Rectal smooth muscle tissue (tissue), 1 donor: ENCODE measurements at regions not wholly inside any gene's neighbourhood (a gene's known extent, or its start where the extent isn't known, plus 50 kb on each side); places are given as distances from the start of the nearest gene placed in this dataset.
"Not testable (repeated sequence)": the region's sequence is repeated elsewhere in the genome, so short reads cannot be mapped to it uniquely, and the experiment has no call there.

Experiments used
- H3K27ac ChIP-seq: one replicate; pipeline ENCODE4 v1.7.0; 2013; ENCODE audit warnings: low read depth, low read length, inconsistent platforms
- H3K27me3 ChIP-seq: one replicate; pipeline ENCODE4 v1.7.0; 2013; ENCODE audit warnings: low read length; ENCODE audit not compliant: control insufficient read depth, insufficient read depth
- H3K36me3 ChIP-seq: one replicate; pipeline ENCODE4 v1.7.0; 2013; ENCODE audit warnings: low read length; ENCODE audit not compliant: control insufficient read depth, insufficient read depth
- H3K4me1 ChIP-seq: one replicate; pipeline ENCODE4 v1.7.0; 2013; ENCODE audit warnings: low read length; ENCODE audit not compliant: control insufficient read depth, insufficient read depth
- H3K4me3 ChIP-seq: one replicate; pipeline ENCODE4 v1.7.0; 2013; ENCODE audit warnings: low read length
- H3K9ac ChIP-seq: one replicate; pipeline ENCODE4 v1.7.0; 2013; ENCODE audit warnings: low read length

DNA sequence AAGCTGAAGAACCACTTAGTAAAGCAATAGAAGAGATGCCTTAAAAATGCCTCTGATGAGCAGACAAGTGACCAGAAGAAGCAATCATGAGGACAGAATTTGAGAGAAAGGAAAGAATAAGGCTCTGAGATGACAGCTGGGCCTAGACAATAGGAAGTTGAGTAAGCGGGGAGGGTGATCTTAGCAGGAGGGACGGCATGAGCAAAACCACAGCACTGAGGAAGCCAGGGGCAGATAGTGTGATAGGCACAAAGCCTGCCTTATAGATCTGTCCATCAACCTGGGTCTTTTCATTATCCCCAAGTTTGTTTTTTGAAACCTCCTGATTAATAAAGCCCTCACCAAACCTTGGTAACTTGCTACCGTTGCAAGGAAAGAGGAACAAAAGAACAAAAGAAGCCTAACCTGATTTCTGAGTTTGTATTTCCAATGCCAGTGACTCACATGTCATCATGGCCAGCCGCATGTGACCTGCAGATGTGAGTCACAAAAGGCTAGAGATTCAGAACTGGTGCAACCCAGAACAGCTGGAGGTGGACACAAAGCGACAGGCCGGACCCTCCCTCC is 55.7 kb upstream of the PPARGC1A start:
- Histone ChIP-seq H3K27ac (no peak overlapping the region), H3K9ac (no peak overlapping the region), H3K36me3 (no peaks in the 10 kb centered on the region)

GRCh38 chr4:23944556-23944955 is 54.7 kb upstream of the PPARGC1A start:
- not testable (repeated sequence) for H3K27ac ChIP-seq, H3K9ac ChIP-seq, H3K4me3 ChIP-seq, H3K36me3 ChIP-seq, H3K4me1 ChIP-seq, H3K27me3 ChIP-seq

More for the DNA sequence above, 55.7 kb upstream of the PPARGC1A start:
- H3K4me3 ChIP-seq = no peak overlapping the region
- H3K4me1 ChIP-seq = no peaks in the 10 kb centered on the region
- H3K27me3 ChIP-seq = no peaks in the 10 kb centered on the region

- Histone ChIP-seq H3K9ac (no peak overlapping the region), H3K4me1 (no peaks in the 10 kb centered on the region), H3K36me3 (no peaks in the 10 kb centered on the region), H3K4me3 (no peak overlapping the region), H3K27ac (no peak overlapping the region), H3K27me3 (no peaks in the 10 kb centered on the region)
Measured at GRCh38 chr4:23943478-23943877, 53.6 kb upstream of the PPARGC1A start.

DNA sequence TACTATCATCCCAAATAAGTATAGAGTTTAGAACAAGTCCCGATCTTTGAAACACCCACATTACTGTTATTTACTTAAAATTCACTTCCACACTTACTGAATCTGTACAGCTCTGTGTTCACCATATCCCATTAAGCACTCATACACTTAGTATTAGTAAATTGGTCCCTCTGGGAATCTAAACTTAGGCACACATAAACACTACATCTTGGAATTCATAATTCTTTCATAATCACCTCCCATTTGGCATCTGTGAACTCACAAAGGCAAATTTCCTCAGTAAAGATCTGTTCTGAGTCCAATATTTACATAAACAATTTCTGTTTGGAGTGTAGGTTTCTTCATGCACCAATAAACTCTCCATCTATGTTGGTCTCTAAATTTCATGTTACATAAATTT is 52.6 kb upstream of the PPARGC1A start:
- Histone ChIP-seq H3K4me1 (no peaks in the 10 kb centered on the region), H3K27ac (no peak overlapping the region), H3K36me3 (no peaks in the 10 kb centered on the region), H3K27me3 (no peaks in the 10 kb centered on the region), H3K4me3 (no peak overlapping the region), H3K9ac (no peak overlapping the region)
